ENCODE measurements at regions not wholly inside any gene's neighbourhood (a gene's known extent, or its start where the extent isn't known, plus 50 kb on each side); places are given as distances from the start of the nearest gene placed in this dataset.

- TF ChIP-seq, protein P1, sequence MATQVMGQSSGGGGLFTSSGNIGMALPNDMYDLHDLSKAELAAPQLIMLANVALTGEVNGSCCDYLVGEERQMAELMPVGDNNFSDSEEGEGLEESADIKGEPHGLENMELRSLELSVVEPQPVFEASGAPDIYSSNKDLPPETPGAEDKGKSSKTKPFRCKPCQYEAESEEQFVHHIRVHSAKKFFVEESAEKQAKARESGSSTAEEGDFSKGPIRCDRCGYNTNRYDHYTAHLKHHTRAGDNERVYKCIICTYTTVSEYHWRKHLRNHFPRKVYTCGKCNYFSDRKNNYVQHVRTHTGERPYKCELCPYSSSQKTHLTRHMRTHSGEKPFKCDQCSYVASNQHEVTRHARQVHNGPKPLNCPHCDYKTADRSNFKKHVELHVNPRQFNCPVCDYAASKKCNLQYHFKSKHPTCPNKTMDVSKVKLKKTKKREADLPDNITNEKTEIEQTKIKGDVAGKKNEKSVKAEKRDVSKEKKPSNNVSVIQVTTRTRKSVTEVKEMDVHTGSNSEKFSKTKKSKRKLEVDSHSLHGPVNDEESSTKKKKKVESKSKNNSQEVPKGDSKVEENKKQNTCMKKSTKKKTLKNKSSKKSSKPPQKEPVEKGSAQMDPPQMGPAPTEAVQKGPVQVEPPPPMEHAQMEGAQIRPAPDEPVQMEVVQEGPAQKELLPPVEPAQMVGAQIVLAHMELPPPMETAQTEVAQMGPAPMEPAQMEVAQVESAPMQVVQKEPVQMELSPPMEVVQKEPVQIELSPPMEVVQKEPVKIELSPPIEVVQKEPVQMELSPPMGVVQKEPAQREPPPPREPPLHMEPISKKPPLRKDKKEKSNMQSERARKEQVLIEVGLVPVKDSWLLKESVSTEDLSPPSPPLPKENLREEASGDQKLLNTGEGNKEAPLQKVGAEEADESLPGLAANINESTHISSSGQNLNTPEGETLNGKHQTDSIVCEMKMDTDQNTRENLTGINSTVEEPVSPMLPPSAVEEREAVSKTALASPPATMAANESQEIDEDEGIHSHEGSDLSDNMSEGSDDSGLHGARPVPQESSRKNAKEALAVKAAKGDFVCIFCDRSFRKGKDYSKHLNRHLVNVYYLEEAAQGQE (IDR thresholded peaks at IDR 0.05; ENCODE audit: insufficient read depth in 1 of 2, low read depth in 2 of 2, low read length in 2 of 2), result no peak
- no peak for TF ChIP-seq FOXP2 (optimal IDR thresholded peaks at IDR 0.05; ENCODE audit: borderline replicate concordance, extremely low read depth, extremely low read length, insufficient read depth)
- no peak for TF ChIP-seq TAF1 (IDR thresholded peaks at IDR 0.05; ENCODE audit: borderline replicate concordance, insufficient read depth, low read length)
- no peak for TF ChIP-seq POLR2AphosphoS5 (IDR thresholded peaks at IDR 0.05; ENCODE audit: low read depth, low read length)
- no peak for TF ChIP-seq SIN3A (IDR thresholded peaks at IDR 0.05; ENCODE audit: borderline replicate concordance, insufficient read depth, low read length)
Observed at GRCh38 chr2:239887604-239888003, 137.5 kb downstream of the NDUFA10 start.

GRCh38 chr2:239886781-239887180 is 138.4 kb downstream of the NDUFA10 start:
- TF ChIP-seq TAF1 (IDR thresholded peaks at IDR 0.05; ENCODE audit: borderline replicate concordance, insufficient read depth, low read length) (no peak), SIN3A (IDR thresholded peaks at IDR 0.05; ENCODE audit: borderline replicate concordance, insufficient read depth, low read length) (no peak), POLR2AphosphoS5 (IDR thresholded peaks at IDR 0.05; ENCODE audit: low read depth, low read length) (no peak), FOXP2 (optimal IDR thresholded peaks at IDR 0.05; ENCODE audit: borderline replicate concordance, extremely low read depth, extremely low read length, insufficient read depth) (no peak)
- TF ChIP-seq, protein P1 (IDR thresholded peaks at IDR 0.05; ENCODE audit: insufficient read depth in 1 of 2, low read depth in 2 of 2, low read length in 2 of 2), result no peak

- no peak for TF ChIP-seq SIN3A (IDR thresholded peaks at IDR 0.05; ENCODE audit: borderline replicate concordance, insufficient read depth, low read length)
- TF ChIP-seq, protein P1 (IDR thresholded peaks at IDR 0.05; ENCODE audit: insufficient read depth in 1 of 2, low read depth in 2 of 2, low read length in 2 of 2), result no peak
- no peak for TF ChIP-seq TAF1 (IDR thresholded peaks at IDR 0.05; ENCODE audit: borderline replicate concordance, insufficient read depth, low read length)
- no peak for TF ChIP-seq FOXP2 (optimal IDR thresholded peaks at IDR 0.05; ENCODE audit: borderline replicate concordance, extremely low read depth, extremely low read length, insufficient read depth)
Observed at GRCh38 chr2:239884875-239885274, 140.3 kb downstream of the NDUFA10 start.

DNA sequence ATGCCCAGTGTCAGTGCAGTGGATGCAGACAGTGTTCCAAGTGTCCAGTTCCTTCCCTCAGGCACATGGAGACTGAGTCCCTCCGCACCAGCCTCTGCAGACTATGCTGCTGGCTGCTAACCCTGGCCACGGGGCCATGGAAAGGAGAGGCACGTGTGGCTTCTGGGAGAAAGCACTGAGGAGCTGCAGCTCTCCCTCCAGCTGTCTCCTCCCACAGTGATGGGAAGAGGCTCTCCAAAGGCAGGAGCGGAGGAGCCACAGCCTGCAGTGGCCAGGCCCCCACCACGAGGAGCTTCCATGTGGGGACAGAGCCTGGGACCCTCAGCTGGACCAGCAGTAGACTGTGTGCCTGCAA is 141.1 kb downstream of the NDUFA10 start:
- TF ChIP-seq POLR2AphosphoS5 (IDR thresholded peaks at IDR 0.05; ENCODE audit: low read depth, low read length) (no peak), TAF1 (IDR thresholded peaks at IDR 0.05; ENCODE audit: borderline replicate concordance, insufficient read depth, low read length) (no peak), FOXP2 (optimal IDR thresholded peaks at IDR 0.05; ENCODE audit: borderline replicate concordance, extremely low read depth, extremely low read length, insufficient read depth) (no peak), SIN3A (IDR thresholded peaks at IDR 0.05; ENCODE audit: borderline replicate concordance, insufficient read depth, low read length) (no peak)
- TF ChIP-seq, protein P1 (IDR thresholded peaks at IDR 0.05; ENCODE audit: insufficient read depth in 1 of 2, low read depth in 2 of 2, low read length in 2 of 2), result no peak
